Thymus (tissue), 11 donors: ENCODE measurements at regions not wholly inside any gene's neighbourhood (a gene's known extent, or its start where the extent isn't known, plus 50 kb on each side); places are given as distances from the start of the nearest gene placed in this dataset.

ENCODE experiments used
- DNase-seq, 9 donors: peaks; one replicate each; pipeline ENCODE4 v3.0.0-alpha.2; 2013; ENCODE audit warnings: low spot score in 9 of 9, low read depth in 6 of 9, missing footprints in 1 of 9
- H3K27ac ChIP-seq, 2 donors: one replicate each; pipeline ENCODE4 v1.5.1; 2013; ENCODE audit warnings: control low read depth in 1 of 2, low read depth in 1 of 2, low read length in 1 of 2, mild to moderate bottlenecking in 1 of 2, moderate library complexity in 1 of 2
- H3K27me3 ChIP-seq, 2 donors: one replicate each; pipeline ENCODE4 v1.5.1; 2013; ENCODE audit warnings: low read length in 1 of 2; ENCODE audit not compliant: control insufficient read depth in 2 of 2, insufficient read depth in 1 of 2
- H3K36me3 ChIP-seq, 2 donors: one replicate each; pipeline ENCODE4 v1.5.1; 2013; ENCODE audit warnings: low read length in 1 of 2, mild to moderate bottlenecking in 1 of 2, moderate library complexity in 1 of 2; ENCODE audit not compliant: control insufficient read depth in 2 of 2, insufficient read depth in 2 of 2
- H3K4me1 ChIP-seq, 2 donors: one replicate each; pipeline ENCODE4 v1.5.1; 2013; ENCODE audit warnings: low read length in 2 of 2; ENCODE audit not compliant: control insufficient read depth in 2 of 2, insufficient read depth in 2 of 2
- H3K4me3 ChIP-seq, 2 donors: one replicate each; pipeline ENCODE4 v1.5.1; 2013; ENCODE audit warnings: low read length in 2 of 2, control low read depth in 1 of 2, mild to moderate bottlenecking in 1 of 2
- H3K9me3 ChIP-seq, 2 donors: one replicate each; pipeline ENCODE4 v1.5.1; 2013; ENCODE audit warnings: low read length in 1 of 2, mild to moderate bottlenecking in 1 of 2; ENCODE audit not compliant: control insufficient read depth in 2 of 2, insufficient read depth in 1 of 2
- WGBS: extraction: QIAGEN DNeasy Blood & Tissue Kit; methylation state at CpG from one replicate; pipeline ENCODE4 v1.1.7; 2013; 5-methylcytosine and 5-hydroxymethylcytosine counted together
- donor health status: healthy.

DNA sequence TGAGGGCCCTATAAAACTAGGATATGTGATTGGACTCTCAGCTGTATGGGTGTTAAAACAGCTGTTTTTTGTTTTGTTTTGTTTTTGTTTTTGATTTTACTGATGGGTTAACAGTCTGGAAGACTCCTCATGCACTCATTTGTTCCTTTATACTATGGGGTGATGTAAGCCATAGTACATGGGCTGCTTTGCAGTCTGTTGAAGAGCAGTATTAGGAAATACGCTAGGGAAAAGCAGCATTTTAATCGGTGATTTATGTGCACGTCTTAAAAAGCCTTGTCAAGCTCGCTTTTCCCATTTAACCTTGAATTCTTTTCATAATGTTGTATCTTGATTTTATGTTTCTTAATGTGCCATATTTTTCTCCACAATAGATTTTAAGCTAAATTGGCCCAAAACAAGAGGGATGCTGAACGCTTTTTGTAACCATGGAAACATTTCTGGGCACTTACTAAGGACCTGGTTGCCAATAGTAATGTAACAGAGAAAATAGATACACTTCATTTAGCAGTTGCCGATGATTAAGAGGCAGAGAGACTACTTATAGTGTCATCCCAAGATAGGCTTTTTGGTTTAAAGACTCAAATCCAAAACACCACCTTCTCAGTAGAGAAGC, 244.0 kb downstream of the SNAPC1 start:
- no peaks in the 10 kb centered on the region for H3K4me1 ChIP-seq
- H3K36me3 ChIP-seq, result no peaks in the 10 kb centered on the region
- no peak overlapping the region for H3K4me3 ChIP-seq
- no peaks in the 10 kb centered on the region for H3K9me3 ChIP-seq
- no peak overlapping the region for H3K27ac ChIP-seq
- H3K27me3 ChIP-seq, result no peaks in the 10 kb centered on the region
- 95% methylated on average over 6 of the region's 6 CpGs for WGBS
- no peak for DNase-seq

DNA sequence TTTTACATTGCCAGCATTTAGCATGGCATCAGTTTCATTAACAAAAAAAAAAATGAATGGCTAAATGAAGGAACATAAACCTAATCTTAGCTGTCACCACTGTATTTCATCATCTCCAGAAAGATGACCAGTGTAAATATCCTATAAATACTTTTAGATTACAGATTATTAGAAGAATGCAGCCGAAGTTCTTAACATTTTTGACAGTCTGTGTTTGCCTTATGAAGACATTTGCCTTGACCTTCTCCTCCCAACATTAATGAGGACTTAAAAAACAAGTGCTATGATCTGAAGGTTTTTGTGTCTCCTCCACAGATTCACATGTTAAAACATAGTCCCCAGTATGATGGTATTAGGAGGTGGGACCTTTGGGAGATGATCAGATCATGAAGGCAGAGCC, 253.0 kb downstream of the SNAPC1 start:
- Histone ChIP-seq H3K4me3 (no peak overlapping the region), H3K4me1 (no peaks in the 10 kb centered on the region), H3K27ac (no peak overlapping the region), H3K27me3 (no peaks in the 10 kb centered on the region), H3K36me3 (no peaks in the 10 kb centered on the region), H3K9me3 (no peaks in the 10 kb centered on the region)
- 77% methylated on average over 1 of the region's 1 CpG for whole genome bisulfite sequencing
- no peak for DNase-seq

DNA sequence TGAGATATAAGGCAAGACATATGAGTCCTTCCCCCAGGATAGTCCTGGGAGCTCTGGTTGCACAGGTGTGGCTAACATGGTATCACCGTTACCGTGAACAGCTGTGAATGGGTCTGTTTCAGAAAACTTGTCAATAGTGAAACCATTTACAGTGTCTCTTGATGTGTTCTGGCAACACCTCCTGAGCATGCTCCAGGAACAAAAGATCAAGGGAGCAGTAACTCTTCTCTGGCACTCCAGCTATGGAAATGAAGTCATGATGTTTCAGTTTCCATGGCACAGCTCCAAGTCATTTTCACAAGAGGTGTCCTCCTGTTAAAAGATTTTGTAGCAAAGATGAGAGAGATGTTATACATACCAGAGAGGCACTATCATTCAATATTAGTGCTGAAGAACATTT, 253.7 kb downstream of the SNAPC1 start:
- WGBS, result 94% methylated on average over 2 of the region's 2 CpGs
- Histone ChIP-seq H3K27me3 (no peaks in the 10 kb centered on the region), H3K4me3 (no peak overlapping the region), H3K9me3 (no peaks in the 10 kb centered on the region), H3K4me1 (no peaks in the 10 kb centered on the region), H3K36me3 (no peaks in the 10 kb centered on the region), H3K27ac (no peak overlapping the region)
- DNase-seq, result peak in 1 of 9 donors; percentile 12

DNA sequence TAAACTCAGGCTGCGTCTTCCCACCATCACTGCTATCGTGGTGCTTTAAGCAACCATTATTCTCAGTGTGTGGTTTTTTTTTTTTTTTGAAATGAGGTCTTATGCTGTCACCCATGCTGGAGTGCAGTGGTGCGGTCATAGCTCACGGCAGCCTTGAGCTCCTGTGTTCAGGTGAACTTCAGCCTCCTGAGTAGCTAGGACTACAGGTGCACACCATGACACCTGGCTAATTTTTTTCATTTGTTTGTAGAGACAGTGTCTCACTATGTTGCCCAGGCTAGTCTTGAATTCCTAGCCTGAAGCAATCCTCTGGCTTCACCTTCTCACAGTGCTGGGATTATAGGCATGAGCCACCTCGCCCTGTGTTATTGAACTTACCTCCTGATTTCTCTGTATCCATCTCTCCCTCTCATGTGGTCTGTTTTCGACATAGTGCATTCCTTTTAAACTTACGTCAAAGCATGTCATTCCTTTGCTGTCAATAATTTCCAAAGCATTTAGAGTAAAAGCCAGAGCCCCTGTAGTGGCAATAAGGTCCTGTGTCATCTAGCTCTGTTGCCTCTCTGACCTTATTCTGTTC, 255.5 kb downstream of the SNAPC1 start:
- Histone ChIP-seq H3K9me3 (no peaks in the 10 kb centered on the region), H3K27ac (no peak overlapping the region), H3K27me3 (no peaks in the 10 kb centered on the region), H3K4me3 (no peak overlapping the region), H3K36me3 (no peaks in the 10 kb centered on the region), H3K4me1 (no peaks in the 10 kb centered on the region)
- WGBS, result 83% methylated on average over 7 of the region's 7 CpGs
- DNase-seq, result no peak

DNA sequence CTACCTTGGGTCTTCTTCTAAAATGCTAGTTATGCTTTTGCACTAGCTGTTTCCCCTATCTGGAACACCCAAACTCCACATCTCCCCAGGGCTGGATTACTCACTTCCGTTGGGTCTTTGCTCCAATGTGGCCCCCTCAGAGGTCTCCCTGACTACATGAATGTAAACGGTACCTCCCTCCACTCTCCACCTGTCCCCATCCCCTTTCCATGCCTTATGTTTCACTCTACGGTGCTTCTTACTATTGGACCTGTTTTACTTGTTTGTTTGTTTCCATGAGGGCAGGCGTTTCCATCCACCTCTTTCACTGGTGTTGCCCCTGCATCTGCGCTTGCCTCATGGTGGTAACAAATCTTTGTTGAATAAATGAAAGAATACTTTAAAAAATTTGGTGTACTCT, 256.4 kb downstream of the SNAPC1 start:
- no peaks in the 10 kb centered on the region for H3K4me1 ChIP-seq
- 94% methylated on average over 5 of the region's 5 CpGs for WGBS
- no peak for DNase-seq

GRCh38 chr14:62027958-62028357, 265.7 kb downstream of the SNAPC1 start:
- Histone ChIP-seq H3K27ac (no peak overlapping the region), H3K4me1 (no peaks in the 10 kb centered on the region), H3K4me3 (no peak overlapping the region), H3K27me3 (no peaks in the 10 kb centered on the region), H3K9me3 (no peaks in the 10 kb centered on the region), H3K36me3 (no peaks in the 10 kb centered on the region)
- DNase-seq, result no peak
- 49% methylated on average over 2 of the region's 2 CpGs for WGBS

More for the DNA sequence above, 256.4 kb downstream of the SNAPC1 start:
- no peaks in the 10 kb centered on the region for H3K36me3 ChIP-seq
- H3K4me3 ChIP-seq, result no peak overlapping the region
- H3K27me3 ChIP-seq, result no peaks in the 10 kb centered on the region
- H3K27ac ChIP-seq, result no peak overlapping the region
- H3K9me3 ChIP-seq, result no peaks in the 10 kb centered on the region

DNA sequence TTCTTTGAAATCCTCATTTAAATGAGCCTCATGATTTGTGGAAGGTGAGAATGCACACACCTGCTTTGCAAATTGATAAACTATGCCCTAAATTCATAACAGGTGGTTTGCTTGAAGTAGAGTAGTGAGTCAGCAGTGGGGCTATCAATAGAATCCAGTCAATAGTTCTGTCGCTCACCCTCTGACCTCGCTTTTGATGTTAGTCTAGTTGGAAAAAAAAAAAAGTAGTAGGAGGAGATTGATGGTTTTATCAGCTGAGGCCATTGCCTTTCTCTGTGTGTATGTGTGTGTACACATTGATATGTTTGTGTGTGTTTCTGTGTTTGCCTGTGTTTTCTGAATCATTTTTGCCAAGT, 267.3 kb downstream of the SNAPC1 start:
- Histone ChIP-seq H3K36me3 (no peaks in the 10 kb centered on the region), H3K9me3 (no peaks in the 10 kb centered on the region), H3K27ac (no peak overlapping the region), H3K27me3 (no peaks in the 10 kb centered on the region), H3K4me3 (no peak overlapping the region), H3K4me1 (no peaks in the 10 kb centered on the region)
- no peak for DNase-seq
- 90% methylated on average over 2 of the region's 2 CpGs for WGBS

DNA sequence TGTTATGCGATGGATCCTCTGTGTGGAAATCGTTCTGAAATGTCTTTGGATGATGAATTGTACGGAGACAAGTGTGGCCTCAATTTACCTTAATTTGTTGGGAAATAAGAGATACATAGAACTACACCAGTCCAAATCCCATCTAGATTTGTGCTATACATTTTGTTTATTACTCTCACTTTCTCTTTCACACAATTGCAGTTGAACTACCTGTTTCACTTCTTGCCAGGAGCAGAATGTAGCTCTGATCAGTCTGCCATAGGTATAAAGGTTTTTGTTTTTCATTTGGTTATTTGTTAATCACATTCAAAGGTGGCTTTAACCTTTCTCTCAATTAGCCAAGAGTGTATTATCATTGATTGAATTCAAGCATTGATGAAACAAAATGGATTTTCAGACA, 268.2 kb downstream of the SNAPC1 start:
- Histone ChIP-seq H3K4me3 (no peak overlapping the region), H3K9me3 (no peaks in the 10 kb centered on the region), H3K27me3 (no peaks in the 10 kb centered on the region), H3K36me3 (no peaks in the 10 kb centered on the region), H3K27ac (no peak overlapping the region), H3K4me1 (no peaks in the 10 kb centered on the region)
- 97% methylated on average over 3 of the region's 3 CpGs for WGBS
- no peak for DNase-seq

- WGBS, result 92% methylated on average over 3 of the region's 3 CpGs
- no peak for DNase-seq
- no peaks in the 10 kb centered on the region for H3K9me3 ChIP-seq
- H3K27ac ChIP-seq, result no peak overlapping the region
- H3K27me3 ChIP-seq, result no peaks in the 10 kb centered on the region
- no peaks in the 10 kb centered on the region for H3K36me3 ChIP-seq
- no peaks in the 10 kb centered on the region for H3K4me1 ChIP-seq
- no peak overlapping the region for H3K4me3 ChIP-seq
Observed at GRCh38 chr14:62031504-62031903, 269.3 kb downstream of the SNAPC1 start.
